ENCODE measurements at regions not wholly inside any gene's neighbourhood (a gene's known extent, or its start where the extent isn't known, plus 50 kb on each side); places are given as distances from the start of the nearest gene placed in this dataset.

GRCh38 chr5:156274453-156274852 lies 52.5 kb upstream of the SGCD start:
- DNase-seq (ENCODE audit: low spot score): no peak

All from CD4-positive, alpha-beta T cell treated with Interleukin-2 at 100 ng/mL for 4 hours (primary cell).